ENCODE measurements at regions not wholly inside any gene's neighbourhood (a gene's known extent, or its start where the extent isn't known, plus 50 kb on each side); places are given as distances from the start of the nearest gene placed in this dataset.

DNA sequence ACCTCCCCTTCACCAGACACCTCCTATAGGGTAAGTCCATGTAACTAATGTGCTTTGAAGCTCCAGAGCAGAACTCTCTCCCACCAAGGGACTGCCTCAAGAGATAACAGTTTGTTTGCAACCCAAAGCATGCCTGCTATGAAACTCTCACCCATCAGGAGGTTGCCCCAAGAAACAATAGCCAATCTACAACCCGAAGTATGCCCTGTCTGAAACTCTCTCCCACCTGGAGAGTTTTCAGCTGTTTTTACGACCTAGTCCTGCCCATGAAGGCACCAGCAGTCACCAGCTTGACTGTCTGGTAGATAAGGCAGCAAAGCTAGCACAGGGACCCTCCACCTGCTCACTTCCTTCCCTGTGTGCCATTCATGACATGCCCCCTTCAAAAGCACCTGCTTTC lies 533.9 kb upstream of the CRIM1 start:
- H3K27ac ChIP-seq (ENCODE audit: low read length) = no peak overlapping the region
- H3K27me3 ChIP-seq (ENCODE audit: insufficient read depth, low read depth, low read length) = peaks cover 5% of the 10 kb centered on the region
- H3K4me2 ChIP-seq (ENCODE audit: low read length) = no peak overlapping the region

DNA sequence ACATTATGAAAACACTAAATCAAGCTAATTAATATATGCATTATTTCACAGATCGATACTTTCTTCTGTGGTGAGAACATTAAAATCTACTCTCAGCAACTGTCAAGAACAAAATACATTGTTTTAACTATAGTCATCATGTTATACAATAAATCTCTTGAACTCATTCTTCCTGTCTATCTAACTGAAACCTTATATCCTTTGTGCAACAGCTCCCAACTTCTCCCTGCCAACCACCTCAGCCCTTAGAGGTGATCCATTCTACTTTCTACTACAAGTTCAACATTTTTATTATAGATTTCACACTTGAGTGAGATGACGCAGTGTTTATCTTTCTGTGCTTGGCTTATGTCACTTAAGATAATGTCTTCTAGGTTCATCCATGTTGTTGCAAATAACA lies 535.2 kb upstream of the CRIM1 start:
- H4K20me1 ChIP-seq (ENCODE audit: insufficient read depth) = no peaks in the 10 kb centered on the region
- no peaks in the 10 kb centered on the region for H3K79me2 ChIP-seq (replicated peaks; ENCODE audit: insufficient read depth, low read length)
- no peaks in the 10 kb centered on the region for H3K36me3 ChIP-seq (ENCODE audit: insufficient read depth, low read length)
- no peak overlapping the region for H3K4me2 ChIP-seq (ENCODE audit: low read length)
- H2AFZ ChIP-seq (ENCODE audit: low read depth, low read length) = no peak overlapping the region
- TF ChIP-seq RAD21 (conservative IDR thresholded peaks at IDR 0.05) = no peak
- no peak for TF ChIP-seq EP300 (conservative IDR thresholded peaks at IDR 0.05; ENCODE audit: poor library complexity, severe bottlenecking)
- TF ChIP-seq TAF1 (IDR thresholded peaks at IDR 0.05; ENCODE audit: low read depth) = no peak
- TF ChIP-seq EZH2 (IDR thresholded peaks at IDR 0.05; ENCODE audit: borderline replicate concordance, insufficient read depth, low read length, poor library complexity, severe bottlenecking) = no peak
- TF ChIP-seq, protein P1, sequence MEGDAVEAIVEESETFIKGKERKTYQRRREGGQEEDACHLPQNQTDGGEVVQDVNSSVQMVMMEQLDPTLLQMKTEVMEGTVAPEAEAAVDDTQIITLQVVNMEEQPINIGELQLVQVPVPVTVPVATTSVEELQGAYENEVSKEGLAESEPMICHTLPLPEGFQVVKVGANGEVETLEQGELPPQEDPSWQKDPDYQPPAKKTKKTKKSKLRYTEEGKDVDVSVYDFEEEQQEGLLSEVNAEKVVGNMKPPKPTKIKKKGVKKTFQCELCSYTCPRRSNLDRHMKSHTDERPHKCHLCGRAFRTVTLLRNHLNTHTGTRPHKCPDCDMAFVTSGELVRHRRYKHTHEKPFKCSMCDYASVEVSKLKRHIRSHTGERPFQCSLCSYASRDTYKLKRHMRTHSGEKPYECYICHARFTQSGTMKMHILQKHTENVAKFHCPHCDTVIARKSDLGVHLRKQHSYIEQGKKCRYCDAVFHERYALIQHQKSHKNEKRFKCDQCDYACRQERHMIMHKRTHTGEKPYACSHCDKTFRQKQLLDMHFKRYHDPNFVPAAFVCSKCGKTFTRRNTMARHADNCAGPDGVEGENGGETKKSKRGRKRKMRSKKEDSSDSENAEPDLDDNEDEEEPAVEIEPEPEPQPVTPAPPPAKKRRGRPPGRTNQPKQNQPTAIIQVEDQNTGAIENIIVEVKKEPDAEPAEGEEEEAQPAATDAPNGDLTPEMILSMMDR (IDR thresholded peaks at IDR 0.05; ENCODE audit: poor library complexity, severe bottlenecking) = no peak
- H3K9me2 ChIP-seq (ENCODE audit: insufficient read depth, low read length) = no peaks in the 10 kb centered on the region
- no peak overlapping the region for H3K9ac ChIP-seq (ENCODE audit: low read length)
- no peak overlapping the region for H3K27ac ChIP-seq (ENCODE audit: low read length)
- no peak overlapping the region for H3K4me3 ChIP-seq (ENCODE audit: low read length)
- H3F3A ChIP-seq (ENCODE audit: insufficient read depth, low read length, poor library complexity, severe bottlenecking) = no peaks in the 10 kb centered on the region
- H3K9me3 ChIP-seq (ENCODE audit: low read length) = no peaks in the 10 kb centered on the region
- H3K27me3 ChIP-seq (ENCODE audit: insufficient read depth, low read depth, low read length) = peaks cover 5% of the 10 kb centered on the region

More for the DNA sequence above, 533.9 kb upstream of the CRIM1 start:
- Histone ChIP-seq H3K9me3 (ENCODE audit: low read length) (no peaks in the 10 kb centered on the region), H3K4me3 (ENCODE audit: low read length) (no peak overlapping the region), H4K20me1 (ENCODE audit: insufficient read depth) (no peaks in the 10 kb centered on the region), H3K79me2 (replicated peaks; ENCODE audit: insufficient read depth, low read length) (no peaks in the 10 kb centered on the region), H3K9me2 (ENCODE audit: insufficient read depth, low read length) (no peaks in the 10 kb centered on the region), H3K9ac (ENCODE audit: low read length) (no peak overlapping the region), H3F3A (ENCODE audit: insufficient read depth, low read length, poor library complexity, severe bottlenecking) (no peaks in the 10 kb centered on the region), H2AFZ (ENCODE audit: low read depth, low read length) (no peak overlapping the region), H3K36me3 (ENCODE audit: insufficient read depth, low read length) (no peaks in the 10 kb centered on the region)
- no peak for TF ChIP-seq RAD21 (conservative IDR thresholded peaks at IDR 0.05)
- no peak for TF ChIP-seq MXI1 (conservative IDR thresholded peaks at IDR 0.05; ENCODE audit: poor library complexity, severe bottlenecking)
- TF ChIP-seq TAF1 (IDR thresholded peaks at IDR 0.05; ENCODE audit: low read depth) = no peak
- no peak for TF ChIP-seq POLR2AphosphoS5 (IDR thresholded peaks at IDR 0.05)
- no peak for TF ChIP-seq EZH2 (IDR thresholded peaks at IDR 0.05; ENCODE audit: borderline replicate concordance, insufficient read depth, low read length, poor library complexity, severe bottlenecking)
- TF ChIP-seq, protein P2, sequence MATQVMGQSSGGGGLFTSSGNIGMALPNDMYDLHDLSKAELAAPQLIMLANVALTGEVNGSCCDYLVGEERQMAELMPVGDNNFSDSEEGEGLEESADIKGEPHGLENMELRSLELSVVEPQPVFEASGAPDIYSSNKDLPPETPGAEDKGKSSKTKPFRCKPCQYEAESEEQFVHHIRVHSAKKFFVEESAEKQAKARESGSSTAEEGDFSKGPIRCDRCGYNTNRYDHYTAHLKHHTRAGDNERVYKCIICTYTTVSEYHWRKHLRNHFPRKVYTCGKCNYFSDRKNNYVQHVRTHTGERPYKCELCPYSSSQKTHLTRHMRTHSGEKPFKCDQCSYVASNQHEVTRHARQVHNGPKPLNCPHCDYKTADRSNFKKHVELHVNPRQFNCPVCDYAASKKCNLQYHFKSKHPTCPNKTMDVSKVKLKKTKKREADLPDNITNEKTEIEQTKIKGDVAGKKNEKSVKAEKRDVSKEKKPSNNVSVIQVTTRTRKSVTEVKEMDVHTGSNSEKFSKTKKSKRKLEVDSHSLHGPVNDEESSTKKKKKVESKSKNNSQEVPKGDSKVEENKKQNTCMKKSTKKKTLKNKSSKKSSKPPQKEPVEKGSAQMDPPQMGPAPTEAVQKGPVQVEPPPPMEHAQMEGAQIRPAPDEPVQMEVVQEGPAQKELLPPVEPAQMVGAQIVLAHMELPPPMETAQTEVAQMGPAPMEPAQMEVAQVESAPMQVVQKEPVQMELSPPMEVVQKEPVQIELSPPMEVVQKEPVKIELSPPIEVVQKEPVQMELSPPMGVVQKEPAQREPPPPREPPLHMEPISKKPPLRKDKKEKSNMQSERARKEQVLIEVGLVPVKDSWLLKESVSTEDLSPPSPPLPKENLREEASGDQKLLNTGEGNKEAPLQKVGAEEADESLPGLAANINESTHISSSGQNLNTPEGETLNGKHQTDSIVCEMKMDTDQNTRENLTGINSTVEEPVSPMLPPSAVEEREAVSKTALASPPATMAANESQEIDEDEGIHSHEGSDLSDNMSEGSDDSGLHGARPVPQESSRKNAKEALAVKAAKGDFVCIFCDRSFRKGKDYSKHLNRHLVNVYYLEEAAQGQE (IDR thresholded peaks at IDR 0.05; ENCODE audit: borderline replicate concordance) = no peak
- TF ChIP-seq SMC3 (conservative IDR thresholded peaks at IDR 0.05; ENCODE audit: poor library complexity) = no peak
- TF ChIP-seq, protein P1 (IDR thresholded peaks at IDR 0.05; ENCODE audit: poor library complexity, severe bottlenecking) = no peak
- TF ChIP-seq EP300 (conservative IDR thresholded peaks at IDR 0.05; ENCODE audit: poor library complexity, severe bottlenecking) = no peak
